Calu3 (cell line): ENCODE measurements at regions not wholly inside any gene's neighbourhood (a gene's known extent, or its start where the extent isn't known, plus 50 kb on each side); places are given as distances from the start of the nearest gene placed in this dataset.

Experiments
- BruUV-seq: library from RNA; stranded (reverse); fragments of 400-500 nt; replicated peaks from 2 replicates; lab custom pipeline; 2021; lab: Mats Ljungman, UMichigan
- CTCF ChIA-PET: fragments of 300-600 bp; sonication (Branson Sonifier 250); formaldehyde crosslinking; loops from one replicate; lab custom pipeline; 2022; ENCODE audit warnings: antibody characterized with exemption; lab: Charles Lee
- DNase-seq: peaks from one replicate; pipeline ENCODE4 v3.0.0; 2022
- H3K27ac Mint-ChIP-seq: one replicate; pipeline ENCODE4 v1.8.0; 2022; ENCODE audit warnings: mixed read lengths; ENCODE audit not compliant: unreplicated experiment
- H3K27me3 Mint-ChIP-seq: one replicate; pipeline ENCODE4 v1.8.0; 2022; ENCODE audit warnings: mixed read lengths; ENCODE audit not compliant: unreplicated experiment
- H3K36me3 Mint-ChIP-seq: one replicate; pipeline ENCODE4 v1.8.0; 2022; ENCODE audit warnings: mild to moderate bottlenecking, moderate library complexity, mixed read lengths; ENCODE audit not compliant: insufficient read depth, unreplicated experiment
- H3K4me1 Mint-ChIP-seq: one replicate; pipeline ENCODE4 v1.8.0; 2022; ENCODE audit warnings: mild to moderate bottlenecking, low read depth, mixed read lengths; ENCODE audit not compliant: unreplicated experiment
- H3K4me3 Mint-ChIP-seq: one replicate; pipeline ENCODE4 v1.8.0; 2022; ENCODE audit warnings: mild to moderate bottlenecking, low read depth, moderate library complexity, mixed read lengths; ENCODE audit not compliant: unreplicated experiment
- H3K9me3 Mint-ChIP-seq: one replicate; pipeline ENCODE4 v1.8.0; 2022; ENCODE audit warnings: low read depth, mixed read lengths; ENCODE audit not compliant: unreplicated experiment
- CTCF ChIP-seq: fragments of 200-600 bp; IDR thresholded peaks from one replicate; pipeline ENCODE4 v1.8.0; 2022; ENCODE audit warnings: antibody characterized with exemption; ENCODE audit not compliant: unreplicated experiment
- intact Hi-C: fragments of 100-400 bp; cut with micrococcal nuclease; formaldehyde crosslinking; loops from one replicate; pipeline ENCODE4 v1.10.0; 2022; ENCODE audit not compliant: unreplicated experiment

- TF ChIP-seq CTCF, result no peak
- BruUV-seq, result no TSS peak
- intact Hi-C loops, result no loop called here
- Mint-ChIP-seq H3K4me3 (no peak overlapping the region), H3K27me3 (no peaks in the 10 kb centered on the region), H3K9me3 (no peaks in the 10 kb centered on the region), H3K27ac (no peak overlapping the region), H3K36me3 (no peaks in the 10 kb centered on the region), H3K4me1 (peaks cover 5% of the 10 kb centered on the region)
- no peak for DNase-seq
- CTCF ChIA-PET, result interaction anchor here (0.6 kb wide), 1 partner anchor 275 kb away, joined by 3 read pairs; no protein-coding TSS in a partner anchor
Measured at GRCh38 chr12:76957301-76957700, 78.5 kb upstream of the CSRP2 start.

GRCh38 chr12:76952995-76953394 lies 74.2 kb upstream of the CSRP2 start:
- no peaks in the 10 kb centered on the region for H3K36me3 Mint-ChIP-seq
- no peak for TF ChIP-seq CTCF
- CTCF ChIA-PET, result interaction anchor here (0.6 to 1.4 kb wide), 2 partner anchors 10 to 58 kb away, joined by 3 to 8 read pairs; no protein-coding TSS in a partner anchor
- H3K27ac Mint-ChIP-seq, result no peak overlapping the region
- DNase-seq, result peak; percentile 16
- no peaks in the 10 kb centered on the region for H3K4me1 Mint-ChIP-seq
- no peaks in the 10 kb centered on the region for H3K9me3 Mint-ChIP-seq
- H3K27me3 Mint-ChIP-seq, result peaks cover 14% of the 10 kb centered on the region
- BruUV-seq, result no TSS peak
- H3K4me3 Mint-ChIP-seq, result no peak overlapping the region
- intact Hi-C loops, result no loop called here

- no peak for TF ChIP-seq CTCF
- Mint-ChIP-seq H3K4me3 (no peak overlapping the region), H3K27me3 (peaks cover 14% of the 10 kb centered on the region), H3K4me1 (no peaks in the 10 kb centered on the region), H3K27ac (no peak overlapping the region), H3K36me3 (no peaks in the 10 kb centered on the region), H3K9me3 (no peaks in the 10 kb centered on the region)
- no TSS peak for BruUV-seq
- DNase-seq, result no peak
- intact Hi-C loops, result no loop called here
- CTCF ChIA-PET, result interaction anchor here (0.6 kb wide), 1 partner anchor 45 kb away, joined by 3 read pairs; no protein-coding TSS in a partner anchor
Measured at GRCh38 chr12:76948879-76949278, 70.1 kb upstream of the CSRP2 start.

- TF ChIP-seq CTCF, result no peak
- no peaks in the 10 kb centered on the region for H3K36me3 Mint-ChIP-seq
- H3K4me1 Mint-ChIP-seq, result no peaks in the 10 kb centered on the region
- CTCF ChIA-PET, result no interaction called here
- no peak overlapping the region for H3K27ac Mint-ChIP-seq
- intact Hi-C loops, result no loop called here
- no peak for DNase-seq
- H3K4me3 Mint-ChIP-seq, result no peak overlapping the region
- H3K27me3 Mint-ChIP-seq, result peaks cover 14% of the 10 kb centered on the region
- BruUV-seq, result no TSS peak
- H3K9me3 Mint-ChIP-seq, result no peaks in the 10 kb centered on the region
Measured at GRCh38 chr12:76947304-76947703, 68.5 kb upstream of the CSRP2 start.
